ENCODE measurements at regions not wholly inside any gene's neighbourhood (a gene's known extent, or its start where the extent isn't known, plus 50 kb on each side); places are given as distances from the start of the nearest gene placed in this dataset.

GRCh38 chr10:130767116-130767730 is 544.3 kb downstream of the TCERG1L start:
- POLR2A ChIA-PET: no interaction called here
- CTCF ChIA-PET (ENCODE audit: unreplicated experiment): no interaction called here
- H3K4me1 ChIP-seq (ENCODE audit: insufficient read depth, low read length, poor library complexity, severe bottlenecking): no peaks in the 10 kb centered on the region
- no peak overlapping the region for H2AFZ ChIP-seq (ENCODE audit: low read length)
- TF ChIP-seq EZH2phosphoT487 (IDR thresholded peaks at IDR 0.05; ENCODE audit: borderline replicate concordance, low read depth, low read length) (no peak), CTCF (conservative IDR thresholded peaks at IDR 0.05; ENCODE audit: low read length) (no peak)
- no TSS peak for BruUV-seq (replicated peaks)
- H3K36me3 ChIP-seq (ENCODE audit: insufficient read depth, low read length): no peaks in the 10 kb centered on the region
- H3K4me3 ChIP-seq (ENCODE audit: low read depth, low read length, poor library complexity, severe bottlenecking): no peak overlapping the region
- H3K4me2 ChIP-seq (ENCODE audit: low read length): no peak overlapping the region
- intact Hi-C loops (cut with micrococcal nuclease; ENCODE audit: unreplicated experiment): no loop called here
- no peaks in the 10 kb centered on the region for H4K20me1 ChIP-seq (ENCODE audit: insufficient read depth, low read length)
- no peak overlapping the region for H3K27ac ChIP-seq (ENCODE audit: low read depth, low read length, poor library complexity, severe bottlenecking)
- H3K9me2 ChIP-seq (ENCODE audit: insufficient read depth, low read length): no peaks in the 10 kb centered on the region
- H3K79me2 ChIP-seq (ENCODE audit: insufficient read depth, low read depth, low read length): no peaks in the 10 kb centered on the region
- H3K9me3 ChIP-seq (ENCODE audit: low read length): no peaks in the 10 kb centered on the region
- no peak for DNase-seq (ENCODE audit: low spot score)

- H3K4me3 ChIP-seq (ENCODE audit: low read depth, low read length, poor library complexity, severe bottlenecking): no peak overlapping the region
- CTCF ChIA-PET (ENCODE audit: unreplicated experiment): no interaction called here
- no peak for DNase-seq (ENCODE audit: low spot score)
- no peak overlapping the region for H3K4me2 ChIP-seq (ENCODE audit: low read length)
- BruUV-seq (replicated peaks): no TSS peak
- no peak overlapping the region for H2AFZ ChIP-seq (ENCODE audit: low read length)
- TF ChIP-seq EZH2phosphoT487 (IDR thresholded peaks at IDR 0.05; ENCODE audit: borderline replicate concordance, low read depth, low read length): no peak
- no peak for TF ChIP-seq CTCF (conservative IDR thresholded peaks at IDR 0.05; ENCODE audit: low read length)
- no peaks in the 10 kb centered on the region for H3K9me3 ChIP-seq (ENCODE audit: low read length)
- no peaks in the 10 kb centered on the region for H3K9me2 ChIP-seq (ENCODE audit: insufficient read depth, low read length)
- no peaks in the 10 kb centered on the region for H3K36me3 ChIP-seq (ENCODE audit: insufficient read depth, low read length)
- H3K4me1 ChIP-seq (ENCODE audit: insufficient read depth, low read length, poor library complexity, severe bottlenecking): no peaks in the 10 kb centered on the region
- POLR2A ChIA-PET: no interaction called here
- no peaks in the 10 kb centered on the region for H4K20me1 ChIP-seq (ENCODE audit: insufficient read depth, low read length)
- intact Hi-C loops (cut with micrococcal nuclease; ENCODE audit: unreplicated experiment): no loop called here
- no peak overlapping the region for H3K27ac ChIP-seq (ENCODE audit: low read depth, low read length, poor library complexity, severe bottlenecking)
- H3K79me2 ChIP-seq (ENCODE audit: insufficient read depth, low read depth, low read length): no peaks in the 10 kb centered on the region
These were observed 542.1 kb downstream of the TCERG1L start for GRCh38 chr10:130769146-130770017.
